T-helper 1 cell treated with Interleukin-12 subunit alpha and Interleukin-12 subunit beta and Interleukin-4 antibody, amounts not matched to agents 30 ng/mL and 1 ng/mL, for 36 hours (primary cell): ENCODE measurements at regions not wholly inside any gene's neighbourhood (a gene's known extent, or its start where the extent isn't known, plus 50 kb on each side); places are given as distances from the start of the nearest gene placed in this dataset.

ENCODE experiments used
- intact Hi-C: fragments of 100-400 bp; cut with micrococcal nuclease; formaldehyde crosslinking; loops from one replicate; pipeline ENCODE4 v1.15.1; 2024

DNA sequence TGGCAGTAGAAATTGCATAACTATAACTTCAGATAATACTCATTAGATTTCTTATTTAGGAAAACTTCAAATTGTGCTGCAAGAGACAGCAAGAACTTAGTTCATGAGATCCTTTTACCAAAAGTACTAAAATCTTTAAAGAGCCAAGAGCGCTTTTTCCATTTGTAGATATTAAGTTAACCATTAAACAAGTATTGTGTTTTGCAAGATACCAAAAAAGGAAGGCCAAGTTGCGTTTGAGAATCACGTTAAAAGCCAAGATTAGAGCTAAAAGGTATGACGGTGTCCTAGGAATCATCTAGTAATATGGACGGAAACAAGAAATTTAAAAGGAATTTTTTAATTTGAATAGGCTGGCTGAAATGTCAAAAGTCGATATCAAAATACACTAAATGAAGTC, 361.3 kb upstream of the LYPLAL1 start:
- intact Hi-C loops, result no loop called here

DNA sequence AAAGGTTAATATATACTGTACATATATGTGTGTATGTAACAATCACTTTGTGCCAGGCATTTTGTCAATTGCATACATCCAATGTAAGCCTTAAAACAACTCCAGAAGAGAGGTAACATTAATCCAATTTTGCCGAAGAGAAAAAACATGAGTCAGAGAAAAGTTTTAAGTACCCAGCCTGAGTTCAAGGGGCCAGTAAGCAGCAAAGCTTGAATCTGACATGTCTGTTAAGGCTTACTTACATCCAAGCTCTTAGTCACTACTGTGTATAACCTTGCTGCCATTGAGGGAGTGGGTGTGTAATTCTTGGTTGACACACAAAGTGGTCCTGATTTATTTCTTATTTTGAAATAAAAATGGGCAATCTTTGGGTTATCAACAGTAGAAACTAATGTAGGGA, 360.4 kb upstream of the LYPLAL1 start:
- intact Hi-C loops, result no loop called here

DNA sequence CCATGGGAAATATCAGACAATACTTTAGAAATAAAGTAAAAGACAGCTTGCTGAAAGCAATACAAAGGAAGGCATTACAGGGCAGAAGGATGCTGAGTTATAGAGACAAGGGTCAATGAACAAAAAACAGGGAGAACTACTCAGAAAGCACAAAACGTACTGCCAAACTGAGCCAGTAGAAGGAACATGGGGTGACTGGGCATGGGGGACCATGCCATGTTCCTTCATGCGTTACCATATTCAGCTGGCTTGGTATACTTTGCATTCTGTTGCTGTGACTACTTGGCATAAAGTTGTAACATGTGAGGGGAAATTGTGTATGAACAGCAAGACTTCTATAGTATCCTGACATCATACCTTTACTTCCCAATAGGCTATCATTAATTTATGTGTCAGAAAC, 358.6 kb upstream of the LYPLAL1 start:
- intact Hi-C loops, result no loop called here

DNA sequence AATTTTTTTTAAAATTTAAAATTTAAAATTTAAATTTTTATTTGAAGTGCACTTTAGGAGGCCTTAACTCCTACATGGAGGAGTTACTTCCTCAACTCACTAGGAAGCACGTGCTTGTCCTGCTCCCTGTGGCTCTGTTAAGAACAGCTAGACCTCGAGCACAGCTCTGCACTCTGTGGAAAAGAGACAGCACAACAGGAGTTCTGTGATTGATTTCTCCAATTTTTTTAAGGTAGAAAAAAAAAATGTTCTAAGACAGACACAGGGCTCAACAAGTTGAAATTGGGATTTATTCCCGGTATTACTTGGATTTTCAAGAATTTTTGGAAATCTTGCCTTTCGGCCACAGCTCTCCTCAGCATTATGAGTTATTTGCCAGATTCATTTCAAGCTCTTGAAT, 356.6 kb upstream of the LYPLAL1 start:
- intact Hi-C loops, result no loop called here

DNA sequence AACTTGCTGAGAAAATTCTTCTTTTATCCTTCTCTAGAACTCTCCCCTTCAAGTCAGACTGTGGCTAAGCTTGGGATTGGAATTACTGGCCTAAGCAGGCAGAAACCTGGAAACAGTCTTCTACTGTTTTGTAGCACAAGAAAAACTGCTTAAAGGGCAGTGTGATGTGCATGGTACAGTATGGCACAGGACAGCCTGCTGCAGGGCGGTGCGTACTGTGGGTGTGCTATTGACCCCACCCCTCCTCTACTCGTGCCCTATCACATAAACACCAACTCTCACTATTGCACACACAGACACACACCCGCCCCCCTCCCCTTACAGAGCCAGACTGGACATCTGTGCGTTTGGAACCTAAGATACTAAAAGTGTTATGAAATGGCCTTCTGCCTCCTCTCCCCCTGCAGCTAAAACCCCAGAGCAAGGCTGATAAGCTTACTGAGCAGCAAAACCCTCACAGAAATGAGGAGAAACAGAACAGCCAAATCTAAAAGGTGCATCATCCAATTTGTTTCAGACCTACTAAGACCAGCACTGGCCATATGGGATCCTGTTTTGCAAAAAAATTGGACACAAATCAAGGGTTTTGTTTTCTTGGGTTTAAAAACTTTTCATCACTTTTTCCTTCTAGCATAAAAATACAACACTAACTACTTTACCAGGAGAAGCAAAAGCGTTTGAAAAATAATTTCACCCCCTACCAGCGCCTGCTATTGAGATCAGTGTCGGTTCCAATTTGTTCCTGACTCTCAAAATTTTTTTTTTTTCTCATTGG, 355.8 kb upstream of the LYPLAL1 start:
- intact Hi-C loops, result no loop called here

DNA sequence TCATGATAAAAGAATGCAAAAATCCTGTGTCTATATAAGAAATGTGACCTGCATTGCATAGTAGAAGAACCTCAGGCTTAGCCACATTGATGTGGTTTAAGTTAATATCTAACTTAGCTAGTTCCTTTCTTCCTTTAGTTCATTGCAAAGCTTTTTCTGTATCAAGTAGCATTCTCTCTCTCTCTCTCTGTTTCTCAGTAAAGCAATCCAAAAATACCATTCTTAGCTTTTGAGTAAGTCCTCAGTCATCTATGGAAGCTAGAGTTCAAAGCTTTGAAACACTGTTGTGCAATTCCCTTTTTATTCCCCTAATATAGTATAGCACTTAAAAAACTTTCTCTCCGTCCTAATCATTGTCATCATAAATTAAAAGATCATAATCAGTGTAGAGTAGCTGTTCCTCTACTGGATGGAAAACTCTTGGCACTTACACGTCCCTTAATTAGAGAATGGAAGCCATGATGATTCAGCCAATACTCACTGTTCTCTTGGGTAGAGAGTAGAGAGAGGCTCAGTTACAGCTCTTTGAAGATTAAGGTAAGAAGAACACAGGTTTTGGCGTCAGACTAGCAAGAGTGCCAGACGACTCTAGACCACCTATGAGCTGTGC, 350.3 kb upstream of the LYPLAL1 start:
- intact Hi-C loops, result no loop called here

DNA sequence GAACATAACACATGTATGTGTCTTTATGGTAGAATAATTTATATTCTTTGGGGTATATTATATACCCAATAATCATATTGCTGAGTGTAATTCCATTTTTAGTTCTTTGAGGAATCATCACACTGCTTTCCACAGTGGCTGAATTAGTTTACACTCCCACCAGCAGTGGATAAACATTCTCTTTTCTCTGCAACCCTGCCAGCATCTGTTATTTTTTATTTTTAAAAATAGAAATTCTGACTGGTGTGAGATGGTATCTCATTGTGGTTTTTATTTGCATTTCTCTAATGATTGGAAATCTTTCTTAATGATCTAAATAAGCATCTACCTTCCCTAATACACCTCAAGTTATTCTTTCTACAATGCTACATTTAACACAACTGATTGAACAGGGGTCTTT, 346.2 kb upstream of the LYPLAL1 start:
- intact Hi-C loops, result no loop called here

DNA sequence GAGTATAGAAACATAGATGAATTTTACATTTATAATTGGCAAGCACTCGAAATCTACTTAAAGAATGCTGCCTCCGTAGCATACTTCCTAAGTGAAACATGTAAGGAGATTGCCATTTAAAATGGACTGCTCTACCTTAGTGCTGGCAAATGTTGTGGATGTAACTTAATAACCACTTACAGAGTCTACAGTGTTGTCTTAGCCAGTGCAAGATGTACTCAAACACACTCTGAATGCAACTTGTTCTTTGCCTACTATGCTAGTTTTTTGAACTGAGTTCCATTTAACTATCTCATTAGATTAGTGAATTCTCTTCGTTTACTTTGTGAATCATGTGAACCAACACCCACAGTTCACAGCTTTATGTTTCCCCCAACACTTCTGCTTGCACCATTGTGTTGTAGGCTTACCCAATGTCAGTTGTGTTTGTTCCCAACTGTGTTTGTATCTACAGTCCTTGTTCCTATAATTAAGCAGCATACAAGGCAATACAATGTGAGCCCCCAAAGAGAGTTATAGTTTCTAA, 345.5 kb upstream of the LYPLAL1 start:
- intact Hi-C loops, result no loop called here

DNA sequence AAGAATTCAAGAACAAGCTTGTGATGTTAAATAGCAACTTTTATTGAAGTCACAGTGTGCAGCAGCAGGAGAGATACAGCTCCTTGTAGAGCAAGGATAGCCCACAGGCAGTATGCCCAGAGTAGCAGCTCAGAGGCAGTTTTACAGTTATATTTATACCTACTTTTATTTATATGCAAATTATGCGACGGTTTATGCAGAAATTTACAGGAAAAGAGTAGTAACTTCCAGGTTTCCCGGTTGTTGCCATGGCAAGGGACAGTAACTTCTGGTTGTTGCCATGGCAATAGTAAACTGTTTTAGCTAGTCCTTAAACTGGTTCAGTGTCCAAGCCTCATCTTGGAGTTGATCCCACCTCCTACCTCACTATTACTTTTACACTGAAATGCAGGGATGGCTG, 344.6 kb upstream of the LYPLAL1 start:
- intact Hi-C loops, result no loop called here

DNA sequence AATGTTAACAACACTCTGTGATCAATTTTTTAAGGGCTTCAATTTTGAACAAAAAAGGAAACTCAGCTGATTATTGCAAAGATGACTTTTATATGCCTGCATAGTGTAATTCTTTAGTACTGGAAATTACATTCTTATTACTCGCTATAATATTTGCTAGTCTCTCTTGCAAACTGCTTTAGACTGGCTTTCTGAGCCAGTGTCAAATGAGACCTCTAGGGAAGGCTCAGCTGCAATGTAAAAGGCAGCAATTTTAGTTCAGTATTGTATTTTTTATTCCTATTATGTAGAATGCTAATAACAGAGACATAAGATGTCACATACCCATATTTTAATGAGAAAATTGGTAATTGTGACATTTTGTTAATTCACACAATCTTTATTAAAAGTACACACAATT, 338.1 kb upstream of the LYPLAL1 start:
- intact Hi-C loops, result no loop called here

DNA sequence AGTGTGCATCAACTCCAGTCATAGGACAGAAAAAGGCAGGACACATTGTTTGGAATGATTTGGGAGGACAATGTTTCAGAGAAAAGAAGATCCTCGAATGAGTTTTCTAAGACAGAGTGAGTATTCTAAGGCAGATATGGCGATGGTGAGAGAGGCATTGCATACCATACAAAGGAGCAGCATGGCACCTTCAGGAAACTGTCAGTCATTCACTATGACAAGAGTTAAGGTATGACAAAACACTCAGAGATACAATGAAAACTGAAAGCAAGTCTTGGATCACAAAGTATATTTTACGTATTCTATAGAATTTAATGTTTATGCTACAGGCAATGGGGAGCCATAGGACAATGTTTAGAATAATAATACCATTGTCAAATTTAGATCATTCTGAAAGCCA, 337.4 kb upstream of the LYPLAL1 start:
- intact Hi-C loops, result no loop called here

DNA sequence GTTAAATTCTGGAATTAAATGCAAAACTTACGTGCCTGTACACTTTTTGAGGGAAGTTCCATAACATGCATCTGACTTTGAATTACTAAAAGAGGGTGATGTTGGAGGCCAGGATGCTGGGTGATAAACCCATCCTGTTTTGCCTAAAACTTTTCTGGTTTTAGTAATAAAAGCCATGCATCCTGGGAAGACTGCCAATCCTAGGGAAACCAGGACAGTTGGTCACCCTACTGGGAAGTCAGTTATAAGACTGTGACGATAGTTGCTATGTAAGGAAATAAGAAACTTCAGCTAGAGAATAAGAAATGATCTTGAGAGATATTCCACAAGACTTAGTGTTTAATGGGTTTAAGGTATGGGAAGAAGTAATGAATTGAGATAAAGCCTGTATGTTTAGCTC, 336.6 kb upstream of the LYPLAL1 start:
- intact Hi-C loops, result no loop called here

DNA sequence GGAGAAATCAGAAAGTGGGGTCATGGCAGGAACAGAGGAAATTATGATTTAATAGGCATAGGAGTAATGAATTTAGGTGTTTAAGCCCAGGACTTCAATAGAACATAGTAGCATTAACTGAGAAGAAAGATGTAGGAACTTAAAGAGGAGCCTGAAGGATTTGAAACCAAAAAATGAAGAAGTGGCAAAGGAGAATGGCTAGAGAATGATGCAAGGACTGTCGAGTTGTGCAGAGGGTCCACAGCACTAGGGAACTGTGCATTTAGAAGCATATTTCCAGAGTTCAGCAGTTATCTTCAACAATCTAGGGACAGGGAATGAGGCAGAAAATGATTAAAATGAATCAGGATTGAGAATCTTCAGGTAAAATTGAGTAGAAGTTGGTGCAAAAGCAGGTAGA, 328.1 kb upstream of the LYPLAL1 start:
- intact Hi-C loops, result no loop called here

DNA sequence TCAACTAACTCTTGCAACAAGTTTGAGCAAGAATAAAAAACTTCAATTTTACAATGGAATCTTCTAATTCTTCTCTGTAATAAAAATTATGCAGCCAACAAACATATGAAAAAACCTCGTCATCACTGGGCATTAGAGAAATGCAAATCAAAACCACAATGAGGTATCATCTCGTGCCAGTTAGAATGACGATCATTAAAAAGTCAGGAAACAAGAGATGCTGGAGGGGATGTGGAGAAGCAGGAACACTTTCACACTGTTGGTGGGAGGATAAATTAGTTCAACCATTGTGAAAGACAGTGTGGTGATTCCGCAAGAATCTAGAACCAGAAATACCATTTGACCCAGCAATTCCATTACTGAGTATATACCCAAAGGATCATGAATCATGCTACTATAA, 327.5 kb upstream of the LYPLAL1 start:
- intact Hi-C loops, result no loop called here

DNA sequence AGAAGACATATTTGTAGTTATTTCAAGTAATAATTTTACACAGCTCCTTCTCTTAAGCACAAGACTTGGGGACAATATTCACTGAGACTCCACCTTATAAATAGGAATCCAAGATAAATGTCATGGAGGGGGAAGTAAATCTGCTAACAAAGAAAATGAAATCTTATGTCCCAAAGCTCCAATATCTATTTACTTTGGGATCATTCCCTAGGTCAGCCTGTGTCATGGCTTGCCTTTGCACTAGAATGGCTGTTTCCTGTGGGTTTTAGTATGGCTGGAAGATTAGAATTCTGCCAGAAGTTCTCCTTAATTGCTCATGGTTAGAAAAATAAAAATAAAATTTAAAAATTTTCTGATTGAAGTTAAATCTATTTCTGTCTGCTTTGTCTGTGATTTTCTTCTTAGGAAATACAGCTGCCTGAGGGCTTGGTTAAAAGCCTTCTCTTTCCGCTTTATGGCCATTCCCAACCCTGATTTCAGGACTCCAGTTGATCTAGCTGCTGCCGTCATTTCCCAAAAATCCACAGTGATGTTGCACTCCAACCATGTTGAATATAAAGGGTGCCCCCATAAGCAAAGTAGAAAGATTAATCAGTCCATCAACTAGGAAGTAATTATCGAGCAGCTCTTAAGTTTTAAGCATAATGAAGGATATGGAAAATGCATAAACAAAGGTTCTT, 326.4 kb upstream of the LYPLAL1 start:
- intact Hi-C loops, result no loop called here

DNA sequence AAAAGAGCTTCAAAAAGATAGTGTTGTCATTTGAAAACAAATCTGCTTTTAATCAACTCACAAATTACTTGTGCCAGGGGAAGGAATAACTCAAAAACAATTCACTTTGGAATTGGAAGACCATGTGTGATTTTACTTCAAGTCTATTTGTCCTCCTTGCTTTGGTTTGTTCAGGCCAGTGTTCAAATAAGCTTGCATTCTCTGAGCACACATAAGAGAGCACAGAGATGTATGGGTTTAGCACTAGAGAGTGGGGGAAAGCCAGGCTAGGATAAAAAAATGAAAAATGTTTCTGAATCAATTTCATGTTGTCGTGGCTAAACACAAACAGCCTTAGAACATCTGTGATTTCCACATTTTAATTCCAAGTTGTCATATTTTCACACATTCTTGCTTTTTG, 325.7 kb upstream of the LYPLAL1 start:
- intact Hi-C loops, result no loop called here

DNA sequence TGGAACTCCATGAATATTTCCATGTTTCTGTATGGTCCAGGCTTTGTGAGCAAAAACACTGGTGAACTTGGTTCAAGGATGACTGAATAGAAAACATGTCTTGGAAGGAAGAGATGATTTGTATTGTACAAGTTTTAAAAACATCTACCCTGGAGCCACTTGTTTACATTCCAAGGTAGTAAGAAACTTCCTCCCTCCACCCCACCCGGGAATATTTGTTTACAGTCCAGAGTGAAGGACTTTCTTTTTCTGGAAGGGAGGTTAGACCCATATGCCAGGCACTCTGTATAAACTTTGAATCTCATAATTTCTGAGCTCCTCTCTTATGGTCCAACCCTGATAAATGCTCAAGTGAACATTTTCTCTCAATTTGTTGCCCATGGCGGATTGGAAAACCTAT, 323.3 kb upstream of the LYPLAL1 start:
- intact Hi-C loops, result no loop called here

DNA sequence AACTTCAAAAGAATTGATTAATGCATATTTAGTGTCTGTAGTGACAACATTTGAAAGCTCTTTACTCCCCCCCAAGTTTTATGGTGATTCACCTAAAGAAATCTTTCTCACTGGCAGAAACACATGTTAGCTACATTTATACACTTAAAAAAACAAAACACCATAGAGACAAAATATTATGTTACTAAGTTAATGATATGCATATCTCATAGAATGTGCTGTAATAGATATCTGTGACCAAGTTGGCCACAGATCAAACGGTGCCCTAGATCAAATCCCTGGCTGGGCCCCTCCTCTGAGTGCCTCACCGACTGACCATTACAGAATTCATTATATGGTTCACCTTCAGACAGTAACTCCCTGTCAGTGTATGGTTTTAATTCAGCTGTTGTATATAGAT, 322.1 kb upstream of the LYPLAL1 start:
- intact Hi-C loops, result no loop called here

DNA sequence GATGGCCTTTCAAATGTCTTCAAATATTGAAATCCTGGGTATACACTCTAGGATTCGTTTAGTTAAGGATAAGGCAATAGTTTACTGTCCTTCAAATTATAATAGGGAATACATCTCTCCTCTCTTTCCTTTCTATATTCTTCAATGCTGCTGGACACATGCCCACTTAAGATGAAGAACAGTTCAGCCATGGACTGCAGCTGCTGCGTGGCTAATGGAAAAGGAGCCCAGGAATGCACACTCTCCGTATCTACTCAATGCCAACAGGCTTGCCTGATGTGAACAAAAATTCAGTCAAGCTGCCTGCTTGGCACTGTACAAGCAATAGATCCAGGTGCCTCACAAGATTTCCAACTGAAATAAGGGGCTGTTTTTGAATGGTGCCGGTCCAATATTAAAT, 321.2 kb upstream of the LYPLAL1 start:
- intact Hi-C loops, result no loop called here

DNA sequence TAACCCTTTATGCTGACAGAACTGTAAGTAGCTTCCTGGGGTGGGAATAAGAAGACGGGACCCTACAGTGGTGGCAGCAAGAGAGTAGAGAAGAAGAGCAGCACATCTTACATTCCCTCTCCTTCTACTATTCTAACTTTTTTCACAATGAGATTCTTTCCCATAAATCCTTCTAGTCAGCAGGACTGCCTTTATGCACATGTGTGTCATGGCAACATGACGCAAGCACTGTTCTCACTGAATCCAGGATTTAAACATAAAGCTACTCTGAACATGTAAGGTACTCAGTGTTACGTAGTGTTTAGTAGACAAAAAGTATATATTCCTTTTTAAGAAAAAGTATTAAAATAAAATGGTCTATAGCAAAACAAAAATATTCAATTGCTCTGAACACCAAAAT, 309.7 kb upstream of the LYPLAL1 start:
- intact Hi-C loops, result no loop called here

DNA sequence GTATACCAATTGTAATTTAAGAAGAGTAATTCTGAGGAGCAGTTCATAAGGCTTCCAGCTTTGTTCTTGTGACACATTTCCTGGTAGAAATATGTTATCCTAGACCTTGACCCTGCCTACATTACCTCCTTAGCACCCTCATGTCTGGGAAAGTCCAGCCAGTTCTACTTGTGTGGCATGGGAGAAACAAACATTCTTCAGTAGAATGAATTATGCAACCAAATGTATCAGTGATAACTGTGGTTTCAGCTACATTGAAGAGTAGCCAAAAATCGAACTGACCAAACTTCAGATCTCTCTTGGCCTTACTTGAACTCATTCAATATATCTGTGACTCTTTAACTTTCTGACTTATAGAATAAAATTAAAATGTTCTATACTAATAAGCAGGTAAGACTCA, 308.1 kb upstream of the LYPLAL1 start:
- intact Hi-C loops, result no loop called here

DNA sequence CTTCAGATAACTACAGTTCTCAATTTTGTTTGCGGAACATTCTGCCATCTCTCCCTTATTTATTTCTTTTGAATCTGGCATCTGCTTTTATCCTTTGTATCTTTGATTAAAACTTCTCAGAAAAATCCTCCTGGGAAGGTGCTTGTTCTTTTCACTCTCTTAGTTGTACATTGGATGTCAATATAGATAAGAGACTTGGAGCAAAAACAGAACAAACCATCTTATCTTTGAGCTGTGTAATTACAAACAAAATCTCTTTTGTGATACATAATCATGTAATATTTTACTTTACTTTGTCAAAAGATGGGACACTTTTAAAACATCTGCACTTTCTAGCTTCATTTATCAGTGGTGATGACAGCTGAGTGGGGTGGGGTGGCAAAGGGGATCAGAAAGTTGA, 307.2 kb upstream of the LYPLAL1 start:
- intact Hi-C loops, result no loop called here

DNA sequence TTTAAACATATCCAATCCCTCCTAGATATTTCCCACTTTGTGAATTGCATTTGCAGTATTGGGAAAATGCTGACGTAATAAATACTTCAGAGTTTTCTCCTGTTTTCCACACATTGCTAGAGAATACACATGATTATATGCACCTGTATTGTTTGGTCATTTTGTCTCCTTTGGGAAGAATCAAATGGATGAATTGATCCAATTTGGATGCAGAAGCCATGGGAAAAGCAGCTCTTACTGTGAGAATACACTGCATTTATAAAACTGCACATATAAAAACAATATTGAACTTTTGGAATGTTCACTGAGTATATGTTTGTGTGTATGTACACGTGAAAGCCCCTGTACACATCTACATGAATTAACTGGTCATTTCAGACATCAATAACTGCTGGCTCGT, 306.6 kb upstream of the LYPLAL1 start:
- intact Hi-C loops, result no loop called here
